ENCODE measurements at regions not wholly inside any gene's neighbourhood (a gene's known extent, or its start where the extent isn't known, plus 50 kb on each side); places are given as distances from the start of the nearest gene placed in this dataset.

- no peak for TF ChIP-seq EP300 (IDR thresholded peaks at IDR 0.05)
- no peak for TF ChIP-seq CTCF (IDR thresholded peaks at IDR 0.05)
- TF ChIP-seq POLR2A (IDR thresholded peaks at IDR 0.05): no peak
- TF ChIP-seq POLR2AphosphoS5 (IDR thresholded peaks at IDR 0.05): no peak
Observed at GRCh38 chr9:81513059-81513458, 176.3 kb downstream of the TLE1 start.

All from sigmoid colon (tissue), 4 donors.